NOMO-1 treated with DMSO at 0.1 percent for 48 hours (cell line): ENCODE measurements at regions not wholly inside any gene's neighbourhood (a gene's known extent, or its start where the extent isn't known, plus 50 kb on each side); places are given as distances from the start of the nearest gene placed in this dataset.

Experiments used
- DNase-seq: peaks from one replicate; lab custom pipeline; 2025; ENCODE audit not compliant: unreplicated experiment; lab: John Stamatoyannopoulos, UW

DNA sequence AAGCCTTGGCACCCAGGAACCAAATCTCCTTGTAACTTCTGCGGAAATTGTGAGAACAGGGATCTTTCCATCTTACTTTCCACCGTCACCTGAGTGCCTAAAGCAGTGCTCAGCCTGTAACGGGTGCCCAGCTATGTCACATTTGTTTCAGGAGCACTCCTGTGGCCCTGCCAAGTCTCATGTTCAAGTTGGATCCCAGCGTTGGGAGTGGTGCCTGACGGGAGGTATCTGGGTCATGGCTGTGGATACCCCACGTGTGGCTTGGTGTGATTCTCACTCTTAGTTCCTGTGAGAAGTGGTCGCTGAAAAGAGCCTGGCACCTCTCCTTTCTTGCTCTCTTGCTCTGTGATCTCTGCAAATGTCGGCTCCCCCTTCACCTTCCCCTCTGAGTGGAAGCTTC, 114.9 kb downstream of the UQCRFS1 start:
- no peak for DNase-seq

DNA sequence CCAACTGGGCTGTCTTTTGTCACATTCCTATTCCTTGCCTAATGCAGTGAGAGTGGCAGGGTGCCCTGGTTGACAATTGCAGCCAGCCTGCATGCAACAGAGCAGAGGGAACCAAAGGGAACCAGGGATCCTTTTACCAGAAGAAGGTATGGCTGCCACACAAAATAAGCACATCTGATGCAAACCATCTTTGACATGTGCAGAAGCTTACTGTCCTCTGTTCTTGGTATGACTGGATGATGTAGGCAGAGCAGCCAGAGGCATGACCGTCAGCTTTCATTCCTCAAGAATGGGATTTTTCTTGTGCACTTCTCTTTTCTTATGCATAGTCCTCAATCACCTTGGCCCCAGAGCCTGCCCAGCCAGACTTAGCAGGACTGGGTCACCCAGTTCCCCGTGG, 116.1 kb downstream of the UQCRFS1 start:
- no peak for DNase-seq

DNA sequence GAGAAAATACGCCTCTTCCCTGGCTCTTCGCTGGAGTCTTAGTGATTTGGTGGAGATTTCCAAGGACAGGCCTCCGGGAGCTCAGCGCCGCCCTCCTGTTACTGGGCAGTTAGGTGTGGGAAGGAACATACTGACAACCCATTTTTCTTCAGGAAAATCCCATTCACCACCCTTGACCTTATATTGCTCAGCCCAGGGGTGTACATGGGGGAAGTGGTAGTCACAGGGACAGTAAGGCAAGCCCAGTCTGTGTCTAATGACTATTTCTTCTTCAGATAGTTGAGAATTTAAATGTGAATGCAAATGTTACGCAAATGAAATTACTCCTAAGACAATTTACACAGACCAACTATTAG, 119.4 kb downstream of the UQCRFS1 start:
- DNase-seq, result no peak

DNA sequence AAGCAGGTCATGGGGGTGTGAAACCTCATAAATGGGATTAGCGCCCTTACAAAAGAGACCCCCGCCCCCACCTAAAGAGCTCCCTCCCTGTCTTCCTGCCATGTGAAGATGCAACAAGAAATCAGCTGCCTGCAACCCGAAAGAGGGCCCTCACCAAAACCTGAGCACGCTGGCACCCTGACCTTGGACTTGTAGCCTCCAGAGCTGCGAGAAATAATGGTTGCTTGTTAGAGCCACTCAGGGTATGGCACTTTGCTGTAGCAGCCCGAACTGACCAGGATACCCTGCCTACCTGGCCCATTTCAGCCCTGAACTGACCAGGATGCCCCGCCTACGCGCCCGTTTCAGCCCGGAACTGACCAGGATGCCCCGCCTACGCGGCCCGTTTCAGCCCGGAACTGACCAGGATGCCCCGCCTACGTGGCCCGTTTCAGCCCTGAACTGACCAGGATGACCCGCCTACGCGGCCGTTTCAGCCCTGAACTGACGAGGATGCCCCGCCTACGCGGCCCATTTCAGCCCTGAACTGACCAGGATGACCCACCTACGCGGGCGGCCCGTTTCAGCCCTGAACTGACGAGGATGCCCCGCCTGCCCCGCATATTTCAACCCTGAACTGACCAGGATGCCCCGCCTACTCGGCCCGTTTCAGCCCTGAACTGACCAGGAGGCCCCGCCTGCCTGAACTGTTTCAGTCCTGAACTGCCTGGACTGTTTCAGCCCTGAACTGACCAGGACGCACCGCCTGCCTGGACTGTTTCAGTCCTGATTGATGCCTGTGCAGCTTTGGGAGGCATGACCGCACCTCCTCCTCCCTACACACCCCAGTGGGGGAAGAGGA, 120.0 kb downstream of the UQCRFS1 start:
- DNase-seq, result no peak

DNA sequence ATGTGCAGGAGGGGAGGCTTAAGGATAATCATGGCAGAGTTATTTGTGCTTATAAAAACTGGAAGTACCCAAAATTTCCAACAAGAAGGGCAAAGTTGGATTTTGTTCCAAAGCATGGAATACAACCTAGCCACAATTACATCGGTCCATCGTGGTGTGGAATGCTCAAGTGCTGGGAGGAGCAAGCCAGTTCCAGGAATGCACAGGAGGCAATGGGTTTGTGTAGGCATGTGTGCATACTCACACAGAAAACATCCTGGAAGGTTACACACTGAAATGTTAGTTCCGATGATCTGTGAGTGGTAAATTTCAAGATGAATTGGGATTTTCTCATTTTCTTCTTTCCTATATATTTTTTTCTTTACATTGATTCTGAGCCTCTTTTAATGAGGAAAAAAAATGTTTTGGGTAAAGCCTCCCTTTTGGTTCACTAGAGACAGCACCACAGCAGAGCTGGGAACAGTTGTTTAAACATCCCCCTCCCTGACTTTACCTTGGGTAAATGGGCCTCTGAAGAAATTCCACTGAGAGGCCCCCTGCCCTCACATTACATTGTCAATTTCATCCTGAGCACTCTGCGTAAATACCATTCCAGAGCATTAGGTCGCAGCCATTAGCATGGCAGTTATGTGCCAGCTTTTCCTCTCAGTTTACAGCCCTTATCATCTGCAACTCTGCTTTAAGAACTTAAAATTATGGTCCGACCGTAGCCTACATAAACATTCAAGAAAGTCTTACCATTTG, 122.0 kb downstream of the UQCRFS1 start:
- no peak for DNase-seq

DNA sequence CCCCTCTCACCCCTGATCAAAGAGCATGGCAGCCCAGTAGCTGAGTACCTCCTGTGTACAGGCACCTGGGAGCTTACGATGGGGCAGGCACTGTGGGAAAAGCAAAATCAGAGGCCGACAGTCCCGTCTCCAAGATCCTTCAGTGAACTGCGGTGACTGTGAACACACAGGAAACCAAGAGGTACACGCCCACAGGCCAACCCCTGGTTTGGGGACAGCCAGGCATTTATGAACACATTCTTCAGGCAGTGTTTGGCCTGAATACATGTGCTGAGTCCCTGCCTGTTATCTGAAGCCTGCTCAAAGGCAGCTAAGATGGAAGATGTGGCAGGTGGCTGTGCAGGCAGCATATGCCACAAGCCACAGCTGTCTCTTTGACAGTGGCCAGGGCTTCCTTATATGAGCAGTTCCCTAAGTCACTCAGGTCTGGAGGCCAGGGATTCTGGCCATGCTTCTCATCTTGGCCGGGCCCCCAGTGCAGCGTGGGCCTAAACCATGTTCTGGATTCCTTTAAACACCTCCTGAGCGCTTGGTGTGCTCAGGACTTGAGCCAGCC, 123.6 kb downstream of the UQCRFS1 start:
- DNase-seq, result no peak

DNA sequence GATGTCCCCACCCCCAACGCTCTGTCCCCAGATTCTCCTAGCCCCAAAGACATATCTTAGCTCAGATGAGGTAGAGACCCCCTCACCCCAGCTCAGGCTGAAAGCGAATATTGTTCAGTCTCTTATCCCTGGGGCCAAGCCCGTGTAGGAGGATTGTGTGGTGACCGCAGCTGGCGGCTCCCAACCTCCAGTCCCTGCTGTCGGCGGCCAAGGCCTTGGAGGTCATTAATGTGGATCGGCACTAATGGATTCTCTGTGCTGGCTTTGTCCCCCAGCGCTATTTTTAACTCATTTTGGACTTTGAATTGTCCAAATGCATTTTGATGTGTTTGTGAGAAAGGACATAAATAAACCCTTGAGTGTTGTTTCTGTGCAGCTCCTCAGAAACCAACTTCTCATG, 124.2 kb downstream of the UQCRFS1 start:
- DNase-seq, result no peak

DNA sequence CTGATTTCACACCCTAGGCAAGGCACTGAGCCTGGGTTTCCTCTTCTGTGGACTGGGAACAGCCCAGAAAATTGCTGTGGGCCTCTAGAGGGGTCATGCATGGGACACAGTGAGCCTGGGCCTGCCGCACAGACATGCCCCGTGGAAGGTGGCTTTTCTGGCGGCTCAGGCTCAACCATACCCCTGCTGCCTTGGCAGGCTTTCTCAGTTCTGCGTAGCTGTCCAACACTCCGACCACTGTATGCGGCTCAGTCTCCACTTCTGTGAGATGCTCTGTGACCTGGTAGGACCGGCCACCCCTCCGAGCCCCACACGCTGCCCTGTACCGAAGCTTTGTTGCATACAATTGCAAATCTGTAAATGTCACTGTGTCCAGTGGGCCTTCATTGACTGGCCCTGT, 126.3 kb downstream of the UQCRFS1 start:
- DNase-seq, result no peak

DNA sequence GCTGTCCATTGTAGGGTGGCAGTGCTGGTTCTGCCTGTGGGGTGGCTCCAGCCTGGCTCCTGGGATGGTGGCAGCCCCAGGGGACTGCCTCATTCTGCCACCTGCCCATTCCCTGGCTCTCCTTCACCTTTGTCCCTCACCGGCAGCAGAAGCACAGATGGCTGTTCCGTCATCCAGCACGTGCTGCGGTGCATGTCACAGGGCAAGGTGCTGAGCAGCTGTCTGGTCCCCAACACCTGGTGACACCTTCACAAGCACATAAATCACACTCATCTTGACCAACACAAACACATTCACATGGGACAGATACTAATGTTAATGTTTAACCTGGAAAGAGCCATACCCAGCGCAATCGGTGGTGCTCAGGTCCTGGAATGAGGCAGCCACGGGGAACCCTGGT, 126.8 kb downstream of the UQCRFS1 start:
- no peak for DNase-seq

DNA sequence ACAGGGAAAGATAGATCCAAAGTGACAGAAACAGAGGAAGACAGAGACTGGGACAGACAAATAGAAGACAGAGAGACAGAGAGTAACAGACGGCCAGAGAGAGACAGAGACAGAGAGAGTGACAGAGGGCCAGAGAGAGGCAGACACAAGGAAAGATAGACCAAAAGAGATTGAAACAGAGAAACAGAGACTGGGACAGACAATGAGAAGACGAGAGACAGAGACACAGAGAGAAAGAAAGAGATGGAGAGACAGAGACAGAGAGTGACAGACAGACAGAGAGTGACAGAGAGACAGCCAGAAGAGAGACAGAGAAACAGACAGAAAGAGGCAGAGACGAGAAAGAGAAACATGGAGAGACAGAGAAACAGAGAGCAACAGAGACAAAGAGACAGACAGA, 127.3 kb downstream of the UQCRFS1 start:
- DNase-seq, result no peak

DNA sequence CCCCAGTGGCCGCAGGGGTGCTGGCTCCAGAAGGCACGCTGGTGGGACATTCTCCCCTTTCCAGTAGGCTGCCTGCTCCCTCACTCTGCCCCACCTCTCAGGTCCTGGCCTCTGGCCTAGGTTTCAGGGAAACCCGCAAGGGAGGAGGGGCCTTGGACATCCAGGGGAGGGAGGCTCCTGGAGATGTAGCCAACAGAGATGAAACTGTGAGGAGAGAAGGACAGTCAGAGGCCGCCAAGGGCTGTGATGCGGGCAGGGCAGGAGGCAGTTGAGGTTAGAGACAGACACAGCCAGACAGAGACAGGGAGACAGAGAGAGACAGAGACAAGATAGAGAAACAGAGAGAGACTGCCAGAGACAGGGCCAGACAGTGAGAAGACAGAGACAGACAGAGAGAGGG, 127.7 kb downstream of the UQCRFS1 start:
- DNase-seq, result no peak

DNA sequence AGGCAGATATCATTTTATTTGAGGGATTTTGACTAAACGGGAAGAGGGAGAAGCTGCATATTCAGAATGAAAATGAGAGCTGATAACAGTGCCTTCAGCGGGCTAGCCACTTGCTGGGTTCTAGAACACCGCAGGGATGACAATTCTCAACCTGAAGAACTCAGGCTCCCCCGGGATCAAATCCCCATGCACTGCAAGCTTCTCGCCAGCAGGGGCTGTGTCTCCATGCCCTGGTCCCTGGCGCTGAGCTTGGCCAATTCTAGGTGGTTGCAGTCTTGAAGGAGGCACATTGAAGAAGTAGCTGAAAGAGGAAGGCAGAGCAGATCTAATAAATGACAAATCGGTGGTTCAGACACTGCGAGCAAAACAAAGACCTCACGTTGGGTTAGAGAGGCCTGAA, 128.7 kb downstream of the UQCRFS1 start:
- DNase-seq, result no peak

DNA sequence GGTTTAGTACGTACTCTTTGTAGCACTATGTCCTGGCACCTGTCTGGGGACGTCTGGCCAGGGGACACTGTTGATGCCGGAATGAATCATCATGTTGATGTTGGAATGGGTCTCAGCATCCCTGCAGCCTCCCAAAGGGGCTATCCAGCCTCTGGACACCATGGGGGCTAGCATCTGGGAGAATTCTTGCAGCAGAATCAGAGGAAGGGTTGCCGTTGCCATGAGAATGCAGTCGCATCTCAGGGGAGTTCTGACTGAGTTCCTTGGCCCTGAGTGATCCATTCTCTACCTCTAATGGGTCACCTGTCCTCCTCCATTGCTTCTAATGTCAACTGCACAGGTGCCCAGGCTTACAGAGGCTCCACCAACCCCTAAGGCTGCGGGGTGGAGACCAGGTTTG, 129.1 kb downstream of the UQCRFS1 start:
- DNase-seq, result no peak

DNA sequence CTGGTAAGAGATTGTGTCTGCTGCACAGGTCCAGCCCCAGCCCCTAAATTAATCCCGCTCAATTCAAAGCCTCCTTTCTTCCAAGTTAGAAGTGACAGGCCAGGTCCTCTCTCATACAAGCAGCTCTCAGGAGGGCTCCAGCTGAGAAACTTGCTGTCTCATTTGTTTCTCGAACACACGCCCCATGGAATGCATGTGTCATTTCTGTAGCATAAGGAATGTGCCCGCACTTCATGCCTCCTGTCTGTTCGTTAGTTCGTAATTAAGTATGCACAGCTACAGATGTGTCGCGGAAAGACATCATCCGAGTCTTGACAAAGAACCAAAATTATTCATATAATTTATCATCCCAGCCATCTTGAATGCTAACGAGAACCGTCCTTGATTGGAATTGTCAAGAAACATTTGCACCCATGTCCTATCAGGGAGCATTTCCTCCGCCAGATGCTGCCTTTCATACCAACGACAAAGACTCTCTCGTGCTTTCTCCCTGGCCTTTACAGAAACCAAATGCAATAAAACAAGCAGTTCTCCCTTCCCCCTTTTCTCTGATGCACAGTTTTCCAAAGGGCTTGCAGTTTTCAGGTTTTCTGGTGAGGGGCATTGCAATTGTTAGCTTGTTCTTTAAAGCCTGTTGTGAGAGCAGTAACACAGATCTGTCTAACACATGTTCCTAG, 133.5 kb downstream of the UQCRFS1 start:
- DNase-seq, result no peak

DNA sequence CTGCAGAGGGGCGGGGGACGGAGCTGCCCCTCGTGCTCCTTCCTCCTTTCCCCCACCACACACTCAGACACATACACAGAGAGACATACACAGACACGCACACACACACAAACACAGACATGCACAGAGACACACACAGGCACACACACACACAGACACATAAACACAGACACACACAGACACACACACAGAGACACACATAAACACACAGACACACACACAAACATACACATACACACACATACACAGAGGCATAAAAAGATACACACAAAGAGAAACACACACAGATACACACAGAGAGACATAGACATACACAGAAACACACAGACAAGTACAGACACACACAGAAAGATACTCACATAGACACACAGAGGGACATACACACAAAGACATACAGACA, 136.0 kb downstream of the UQCRFS1 start:
- no peak for DNase-seq

DNA sequence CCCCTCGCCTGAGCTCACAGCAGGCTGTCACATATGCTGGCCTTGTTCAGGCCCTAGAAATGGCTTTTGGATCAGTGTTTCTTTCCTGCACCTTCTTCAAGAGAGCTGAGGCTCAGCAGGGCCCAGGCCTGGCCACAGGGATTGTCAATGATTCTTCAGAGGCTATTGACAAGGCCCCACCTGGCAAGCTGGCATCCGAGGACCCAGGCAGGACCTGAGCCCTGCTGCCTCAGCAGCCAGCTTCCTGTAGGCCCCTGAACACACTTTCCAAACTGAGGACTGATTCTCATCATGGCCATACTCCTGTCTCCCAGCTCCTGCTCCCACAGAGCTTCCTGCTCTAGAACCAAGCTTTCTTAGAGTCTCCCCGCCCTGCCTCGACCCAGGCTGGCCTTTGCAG, 136.8 kb downstream of the UQCRFS1 start:
- no peak for DNase-seq

DNA sequence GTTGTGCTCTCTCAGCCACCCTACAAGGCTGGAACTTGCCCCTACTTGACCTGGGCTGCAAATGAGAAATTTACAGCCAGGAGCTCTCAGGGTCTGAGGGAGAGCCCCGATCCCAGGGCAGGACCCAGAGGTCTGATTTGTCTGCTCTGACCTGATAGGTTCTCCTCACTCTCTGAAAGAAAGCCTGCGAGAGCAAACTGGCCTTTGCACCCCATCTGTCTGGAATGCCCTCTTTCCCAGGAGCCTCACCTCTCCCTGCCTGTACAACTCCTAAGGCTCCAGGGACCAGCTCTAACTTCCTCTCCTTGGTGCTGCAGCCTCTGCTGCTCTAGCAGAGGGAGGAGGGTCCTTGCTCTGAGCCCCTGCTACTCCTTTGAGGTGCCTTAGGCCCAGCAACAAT, 137.8 kb downstream of the UQCRFS1 start:
- no peak for DNase-seq

DNA sequence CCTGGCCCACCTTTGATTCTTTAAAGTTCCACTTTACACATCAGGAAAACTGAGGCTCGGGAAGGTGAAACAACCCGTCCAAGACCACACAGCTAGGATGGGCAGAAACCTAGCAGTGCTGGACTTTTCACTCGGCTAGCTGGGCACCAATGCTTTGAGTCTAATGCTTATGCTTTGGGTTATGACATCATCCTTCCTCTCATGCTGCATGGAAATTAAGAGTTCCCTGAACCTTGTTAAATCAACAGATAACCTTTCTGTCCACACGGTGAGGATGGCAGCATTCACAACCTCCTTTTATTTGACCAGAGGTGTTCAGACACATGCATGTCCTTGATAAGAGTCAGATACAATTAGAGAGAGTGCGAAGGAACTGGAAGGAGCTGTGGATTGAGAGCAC, 138.4 kb downstream of the UQCRFS1 start:
- DNase-seq, result no peak

DNA sequence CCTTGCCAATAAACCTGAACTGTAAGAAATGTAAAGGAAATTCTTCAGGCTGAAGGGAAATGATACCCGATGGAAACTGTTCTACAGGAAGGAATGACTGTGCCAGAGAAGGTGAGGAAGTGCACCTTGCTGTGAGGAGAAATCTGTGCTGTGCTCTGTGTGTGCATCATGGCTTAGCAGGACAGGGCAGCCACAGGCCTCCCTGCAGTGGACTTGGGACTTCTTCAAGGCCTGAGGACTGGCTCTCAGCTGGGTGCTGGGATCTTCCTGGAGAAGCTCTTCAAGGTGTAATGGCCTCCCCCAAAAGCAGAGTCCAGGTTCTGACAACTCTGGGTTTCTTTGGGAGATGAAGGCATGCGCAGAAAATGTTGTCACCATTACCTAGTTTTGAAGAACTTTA, 145.1 kb downstream of the UQCRFS1 start:
- no peak for DNase-seq

DNA sequence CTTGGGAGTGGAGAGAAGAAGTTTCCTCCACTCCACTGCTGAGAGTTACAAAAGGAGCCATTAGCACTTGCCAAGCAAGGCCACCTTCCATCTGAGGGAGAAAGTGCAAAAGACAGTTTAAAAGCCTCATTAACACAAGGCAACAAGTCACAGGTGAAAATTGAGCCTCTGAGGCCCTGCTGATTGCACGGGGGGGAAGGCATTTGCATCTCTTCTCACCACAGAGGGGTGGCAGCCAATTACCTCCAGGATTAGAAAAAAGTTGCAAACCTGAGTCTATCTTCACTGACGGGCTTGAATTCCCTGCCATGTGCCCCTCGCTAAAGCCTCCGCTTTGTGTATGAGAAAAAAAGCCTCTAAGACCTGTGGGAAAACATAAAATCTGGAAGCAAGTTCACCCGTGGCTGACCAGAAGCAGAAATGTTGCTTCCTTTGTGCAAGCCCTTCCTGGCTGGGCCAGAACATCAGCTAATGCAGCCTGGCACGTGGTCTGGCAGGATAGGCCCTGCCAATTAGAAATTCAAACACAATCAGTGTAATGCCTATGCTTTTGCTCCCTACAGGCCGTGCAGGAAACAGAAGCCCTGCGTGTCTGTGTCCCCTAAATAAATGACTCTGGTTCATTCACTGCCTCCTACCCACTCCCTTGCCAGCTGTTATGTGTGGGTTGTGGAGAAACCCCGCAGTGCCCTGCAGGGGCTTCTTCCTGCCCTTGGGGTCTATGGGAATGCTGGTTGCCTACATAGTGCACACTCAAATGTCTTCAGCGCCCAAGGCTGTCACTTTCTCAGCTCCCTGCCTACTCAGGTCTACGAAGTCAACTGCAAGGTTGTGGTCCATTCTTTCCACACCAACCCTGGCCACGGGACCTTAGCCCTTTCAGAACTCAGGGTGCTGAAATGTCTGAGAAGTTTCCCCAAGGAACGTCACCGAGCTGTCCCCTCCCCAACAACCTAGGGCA, 150.2 kb downstream of the UQCRFS1 start:
- DNase-seq, result no peak
